SH-SY5Y (cell line): ENCODE measurements at regions not wholly inside any gene's neighbourhood (a gene's known extent, or its start where the extent isn't known, plus 50 kb on each side); places are given as distances from the start of the nearest gene placed in this dataset.

Experiments used
- GATA2 ChIP-seq: IDR thresholded peaks from 2 replicates; pipeline ENCODE4 v1.6.1; 2011; ENCODE audit warnings: mild to moderate bottlenecking, low read depth, low read length
- GATA3 ChIP-seq: IDR thresholded peaks from 2 replicates; pipeline ENCODE4 v1.6.1; 2011; ENCODE audit warnings: low read depth, mild to moderate bottlenecking, low read length, moderate library complexity

DNA sequence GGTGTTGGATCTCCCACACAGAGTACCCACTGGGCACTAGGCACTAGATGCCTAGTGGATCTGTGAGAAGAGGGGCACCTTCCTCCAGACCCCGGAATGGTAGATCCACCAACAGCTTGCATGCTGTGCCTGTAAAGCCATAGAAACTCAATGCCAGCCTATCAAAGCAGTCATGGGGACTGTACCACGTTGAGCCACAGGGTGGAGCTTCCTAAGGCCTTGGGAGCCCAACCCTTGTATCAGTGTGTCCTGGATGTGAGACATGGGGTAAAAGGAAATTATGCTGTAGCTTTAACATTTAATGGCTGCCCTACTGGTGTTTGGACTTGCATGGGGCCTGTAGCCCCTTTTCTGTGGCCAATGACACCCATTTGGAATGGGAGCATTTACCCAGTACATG lies 1024.9 kb downstream of the TMEM121 start:
- TF ChIP-seq GATA3 (no peak), GATA2 (no peak)
